GM08714 (cell line): ENCODE measurements at regions not wholly inside any gene's neighbourhood (a gene's known extent, or its start where the extent isn't known, plus 50 kb on each side); places are given as distances from the start of the nearest gene placed in this dataset.

Source experiments
- H3K4me3 ChIP-seq: fragments of 200-500 bp; sonication (Bioruptor generic); 2 replicates; pipeline ENCODE4 v1.5.1; 2014; ENCODE audit warnings: mild to moderate bottlenecking, low read length, inconsistent platforms
- ZNF274 ChIP-seq: IDR thresholded peaks from 2 replicates; pipeline ENCODE4 v1.6.1; 2012; ENCODE audit warnings: mild to moderate bottlenecking, low read depth, low read length

DNA sequence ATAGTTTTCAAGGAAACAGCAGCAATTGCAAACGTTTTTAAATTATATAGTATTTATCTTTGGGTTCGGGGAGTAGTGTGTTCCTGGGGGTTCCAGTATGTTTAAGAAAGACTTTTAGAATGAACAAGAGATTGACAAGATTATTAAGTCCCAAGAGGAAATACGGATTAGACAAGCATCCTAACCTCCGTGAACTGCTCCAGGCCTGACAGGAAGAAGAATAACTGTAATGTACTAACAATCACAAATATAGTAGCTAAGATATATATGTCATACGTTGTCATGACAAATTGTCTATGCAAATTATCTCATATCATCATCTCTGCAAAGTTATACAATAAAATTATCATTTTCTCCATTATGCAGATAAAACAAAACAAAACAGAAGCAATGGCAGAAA lies 1397.2 kb downstream of the MRPL39 start:
- no peak for TF ChIP-seq ZNF274
- no peak overlapping the region for H3K4me3 ChIP-seq

GRCh38 chr21:24208562-24209260 lies 1398.6 kb downstream of the MRPL39 start:
- no peak for TF ChIP-seq ZNF274
- no peak overlapping the region for H3K4me3 ChIP-seq

GRCh38 chr21:24205319-24205718 lies 1402.0 kb downstream of the MRPL39 start:
- no peak overlapping the region for H3K4me3 ChIP-seq
- no peak for TF ChIP-seq ZNF274

GRCh38 chr21:24204641-24205040 lies 1402.6 kb downstream of the MRPL39 start:
- TF ChIP-seq ZNF274, result no peak

GRCh38 chr21:24200052-24200451 lies 1407.2 kb downstream of the MRPL39 start:
- TF ChIP-seq ZNF274, result no peak
- no peak overlapping the region for H3K4me3 ChIP-seq

More at GRCh38 chr21:24204641-24205040, 1402.6 kb downstream of the MRPL39 start:
- no peak overlapping the region for H3K4me3 ChIP-seq

GRCh38 chr21:24197923-24198322 lies 1409.4 kb downstream of the MRPL39 start:
- TF ChIP-seq ZNF274, result no peak
- no peak overlapping the region for H3K4me3 ChIP-seq

- H3K4me3 ChIP-seq, result no peak overlapping the region
- TF ChIP-seq ZNF274, result no peak
Measured at GRCh38 chr21:24197132-24197643, 1410.1 kb downstream of the MRPL39 start.

DNA sequence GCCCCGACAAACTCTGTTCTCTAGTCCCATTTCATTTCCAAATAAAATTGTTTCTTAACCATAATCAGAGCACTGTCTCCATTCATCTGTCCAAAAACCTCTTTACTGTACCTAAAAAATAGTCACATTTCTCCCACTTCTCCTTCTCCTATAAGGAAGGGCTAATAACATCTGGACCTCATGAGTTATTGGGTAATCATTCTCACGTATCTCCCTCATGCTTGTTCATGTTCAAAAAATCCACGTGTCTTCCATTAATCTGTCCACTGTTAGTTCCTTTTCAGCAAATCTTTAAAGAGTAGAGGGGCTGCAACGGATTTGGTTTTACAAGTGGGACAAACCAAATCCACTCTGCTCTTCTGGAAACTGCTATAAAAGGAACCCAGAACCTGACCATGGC lies 1418.8 kb downstream of the MRPL39 start:
- no peak overlapping the region for H3K4me3 ChIP-seq
- TF ChIP-seq ZNF274, result no peak

- no peak for TF ChIP-seq ZNF274
- no peak overlapping the region for H3K4me3 ChIP-seq
Measured at GRCh38 chr21:24183077-24183476, 1424.2 kb downstream of the MRPL39 start.

DNA sequence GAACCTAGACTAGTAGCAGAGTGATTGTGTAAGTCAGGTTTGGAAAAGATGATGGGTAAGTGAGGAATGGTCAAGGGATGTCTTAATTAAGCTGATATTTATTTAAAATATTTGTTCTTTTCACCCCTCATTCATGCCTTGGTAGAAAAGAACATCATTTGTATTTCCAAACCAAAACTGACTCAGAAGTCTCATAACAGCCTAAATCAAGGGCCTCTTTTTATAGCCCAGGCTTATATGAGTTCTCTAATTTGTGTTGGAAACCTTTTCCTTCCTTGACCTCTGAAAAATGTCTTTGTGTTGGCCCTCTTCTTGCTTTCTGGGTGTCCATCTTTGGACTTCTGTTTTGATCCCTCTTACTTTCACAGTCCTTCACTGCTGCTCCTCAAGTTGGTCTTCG lies 1428.2 kb downstream of the MRPL39 start:
- peak; percentile 28; the same call in 1 of the 2 replicates for TF ChIP-seq ZNF274
- H3K4me3 ChIP-seq, result no peak overlapping the region

DNA sequence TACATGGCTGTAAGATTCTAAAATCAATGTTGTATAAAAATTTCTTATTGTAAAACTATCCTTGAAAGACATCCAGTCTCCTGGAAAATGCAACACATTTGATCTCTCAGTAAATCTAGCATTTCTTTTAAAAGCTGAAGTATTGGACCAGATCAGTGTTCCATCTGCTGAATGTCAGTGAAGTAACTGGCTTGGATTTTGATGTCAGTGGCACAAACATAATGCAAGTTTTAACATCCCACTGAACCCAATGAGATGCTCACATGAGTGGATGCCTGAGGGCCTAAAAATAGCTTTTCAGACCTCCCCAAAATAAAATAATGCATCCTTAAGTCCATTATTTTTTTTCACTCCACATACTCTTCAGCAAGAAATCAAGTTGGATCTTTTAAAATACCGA lies 1432.2 kb downstream of the MRPL39 start:
- TF ChIP-seq ZNF274, result no peak
- no peak overlapping the region for H3K4me3 ChIP-seq

- no peak for TF ChIP-seq ZNF274
- no peak overlapping the region for H3K4me3 ChIP-seq
Measured at GRCh38 chr21:24171736-24172135, 1435.5 kb downstream of the MRPL39 start.

GRCh38 chr21:24163539-24163938 lies 1443.7 kb downstream of the MRPL39 start:
- TF ChIP-seq ZNF274, result no peak
- H3K4me3 ChIP-seq, result no peak overlapping the region

DNA sequence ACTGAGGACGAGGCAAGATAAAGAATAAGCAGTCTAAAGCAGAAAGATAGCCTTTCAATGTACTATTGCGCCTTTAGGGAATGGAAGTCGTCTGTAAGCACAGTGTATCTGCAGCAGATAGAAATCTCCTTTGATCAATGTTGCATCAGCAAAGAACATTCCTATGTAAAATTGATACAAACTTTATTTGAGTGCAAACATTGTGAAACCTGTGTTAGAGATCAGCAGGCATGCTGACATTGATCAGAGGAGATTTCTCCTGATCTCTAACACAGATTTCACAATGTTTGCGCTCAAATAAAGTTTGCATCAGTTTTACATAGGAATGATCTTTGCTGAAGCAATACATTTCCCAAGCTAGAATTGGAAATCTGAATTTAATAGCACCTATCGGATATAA lies 1446.8 kb downstream of the MRPL39 start:
- no peak overlapping the region for H3K4me3 ChIP-seq
- no peak for TF ChIP-seq ZNF274

DNA sequence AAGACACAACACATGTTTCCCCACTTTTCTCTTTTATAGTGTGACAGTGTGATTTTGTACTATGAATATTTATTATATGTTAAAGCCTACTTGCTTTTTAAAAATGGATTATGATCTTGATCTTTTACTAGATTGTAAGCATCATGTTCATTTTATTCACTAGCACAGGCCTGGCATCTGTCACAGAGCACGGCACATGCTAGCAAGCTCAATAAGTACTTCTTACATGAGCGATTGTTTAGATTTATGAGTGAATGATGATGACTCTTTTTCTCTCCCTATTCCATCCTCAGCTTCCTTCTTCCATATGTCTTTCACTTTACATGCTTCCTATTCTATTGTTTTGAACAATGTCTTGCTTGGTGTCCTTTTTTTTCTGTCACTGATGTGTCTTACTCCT lies 1454.1 kb downstream of the MRPL39 start:
- TF ChIP-seq ZNF274, result no peak
- H3K4me3 ChIP-seq, result no peak overlapping the region

DNA sequence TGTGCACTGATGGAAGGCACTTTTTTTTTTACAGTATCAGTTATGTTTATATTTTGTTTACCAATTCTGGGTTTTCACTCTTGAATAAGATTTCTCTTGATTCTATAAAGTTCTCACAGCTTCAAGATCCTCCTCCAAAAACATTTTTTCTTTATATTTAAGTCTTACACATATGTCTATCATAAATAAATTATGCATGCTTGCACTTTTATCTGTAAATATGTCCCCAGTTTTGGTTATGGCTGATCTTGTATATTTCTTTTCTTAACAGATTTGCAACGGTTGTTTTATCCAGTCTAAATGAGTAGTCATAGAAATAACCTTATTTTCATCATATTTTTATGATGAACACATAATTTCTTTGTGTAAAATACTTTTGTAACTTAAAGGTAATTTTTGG lies 1456.5 kb downstream of the MRPL39 start:
- TF ChIP-seq ZNF274, result no peak
- no peak overlapping the region for H3K4me3 ChIP-seq

- no peak overlapping the region for H3K4me3 ChIP-seq
- no peak for TF ChIP-seq ZNF274
Measured at GRCh38 chr21:24148461-24148860, 1458.8 kb downstream of the MRPL39 start.
